K562 (cell line): ENCODE measurements at regions not wholly inside any gene's neighbourhood (a gene's known extent, or its start where the extent isn't known, plus 50 kb on each side); places are given as distances from the start of the nearest gene placed in this dataset.

ENCODE experiments used
- ATAC-seq: fragments of 200-7000 bp; cut with Tn5 transposase; 3 replicates; pipeline ENCODE4 v1.9.1; 2020; ENCODE audit warnings: moderate library complexity
- BruUV-seq: library from RNA; stranded (reverse); fragments of 400-500 nt; replicated peaks from 2 replicates; lab custom pipeline; 2021; lab: Mats Ljungman, UMichigan
- CTCF ChIA-PET: fragments of 300-600 bp; formaldehyde crosslinking; extraction: SDS; loops from one replicate; lab custom pipeline; 2021; ENCODE audit warnings: low intra/inter-chr PET ratio; lab: Yijun Ruan, JAX
- POLR2A ChIA-PET: fragments of 300-600, 350-650 bp; sonication (Branson Sonifier 250); formaldehyde crosslinking; extraction: SDS; loops from one replicate; lab custom pipeline; 2021; ENCODE audit warnings: antibody characterized with exemption, inconsistent platforms; lab: Yijun Ruan, JAX
- DNase-seq, 4 experiments: peaks; one replicate each; pipeline versions ENCODE4 v3.0.0 to v3.0.0-alpha.2; 2011 to 2018; ENCODE audit warnings: low spot score in 3 of 4, mixed read lengths in 3 of 4; ENCODE audit errors: extremely low read depth in 1 of 4
- FAIRE-seq: peaks from 2 replicates; lab custom pipeline; 2011; peaks lifted over from hg19 to GRCh38; lab: Jason Lieb, UNC
- H2AFZ ChIP-seq: 2 replicates; pipeline ENCODE4 v1.6.0; 2011; ENCODE audit warnings: low read depth, low read length, control low read depth, inconsistent platforms
- H3K27ac ChIP-seq: fragments of 200-600 bp; 3 replicates; pipeline ENCODE4 v1.8.0; 2011; ENCODE audit warnings: low read depth, mild to moderate bottlenecking, control low read depth, inconsistent platforms, low read length, moderate library complexity, mixed read lengths; ENCODE audit errors: extremely low read depth
- H3K27me3 ChIP-seq, 2 experiments: fragments of 300-600 bp in 1 of 2; 2 replicates in 1 of 2; 3 replicates in 1 of 2; pipeline versions ENCODE4 v1.6.0 to v1.8.0; 2011; ENCODE audit warnings: inconsistent platforms in 2 of 2, low read length in 2 of 2, mild to moderate bottlenecking in 1 of 2, mixed read lengths in 1 of 2, moderate library complexity in 1 of 2; ENCODE audit not compliant: control insufficient read depth in 2 of 2, insufficient read depth in 2 of 2
- H3K36me3 ChIP-seq: fragments of 300-600 bp; 3 replicates; pipeline ENCODE4 v1.8.0; 2011; ENCODE audit warnings: mild to moderate bottlenecking, low read length, inconsistent platforms; ENCODE audit not compliant: control insufficient read depth, insufficient read depth
- H3K4me1 ChIP-seq, 2 experiments: fragments of 200-600 bp in 1 of 2; replicated peaks in 1 of 2; 2 replicates in 1 of 2; 3 replicates in 1 of 2; pipeline versions ENCODE4 v1.5.1 to v1.8.0; 2011; ENCODE audit warnings: inconsistent platforms in 2 of 2, low read length in 2 of 2, mild to moderate bottlenecking in 1 of 2, mixed read lengths in 1 of 2, moderate library complexity in 1 of 2; ENCODE audit not compliant: control insufficient read depth in 2 of 2, insufficient read depth in 2 of 2
- H3K4me2 ChIP-seq: 2 replicates; pipeline ENCODE4 v1.6.1; 2011; ENCODE audit warnings: low read length, control low read depth, inconsistent platforms, mixed read lengths; ENCODE audit not compliant: insufficient read depth
- H3K4me3 ChIP-seq: fragments of 200-600 bp; sonication (generic), shearing (Covaris generic); 2 replicates; pipeline ENCODE4 v1.5.1; 2016; ENCODE audit warnings: control low read depth, inconsistent platforms
- H3K79me2 ChIP-seq: fragments of 200-600 bp; 3 replicates; pipeline ENCODE4 v1.8.0; 2011; ENCODE audit warnings: low read length, inconsistent platforms; ENCODE audit not compliant: control insufficient read depth, insufficient read depth
- H3K9ac ChIP-seq, 2 experiments: 2 replicates each; pipeline versions ENCODE4 v1.6.0 to v1.6.1; 2011; ENCODE audit warnings: low read depth in 2 of 2, low read length in 2 of 2, control low read depth in 1 of 2, inconsistent platforms in 1 of 2, mild to moderate bottlenecking in 1 of 2, mixed read lengths in 1 of 2; ENCODE audit not compliant: insufficient read depth in 1 of 2
- H3K9me1 ChIP-seq: one replicate; pipeline ENCODE4 v1.6.0; 2011; ENCODE audit warnings: inconsistent platforms, mild to moderate bottlenecking, low read length, moderate library complexity; ENCODE audit not compliant: control insufficient read depth, insufficient read depth
- H3K9me3 ChIP-seq: replicated peaks from 2 replicates; pipeline ENCODE4 v1.5.1; 2011; ENCODE audit warnings: low read depth, low read length, inconsistent platforms; ENCODE audit not compliant: control insufficient read depth, insufficient read depth
- H4K20me1 ChIP-seq: replicated peaks from 2 replicates; pipeline ENCODE4 v1.6.1; 2011; ENCODE audit warnings: low read length, inconsistent platforms, mixed read lengths; ENCODE audit not compliant: control insufficient read depth, insufficient read depth
- CBX3 ChIP-seq, 2 experiments: IDR thresholded peaks; 1 replicate in 1 of 2; 2 replicates in 1 of 2; pipeline ENCODE4 v1.6.1; 2012; ENCODE audit warnings: inconsistent platforms in 2 of 2, low read length in 2 of 2, borderline replicate concordance in 1 of 2, control low read depth in 1 of 2
- CGGBP1 ChIP-seq: fragments of 250-450 bp; sonication (Bioruptor Pico); IDR thresholded peaks from 2 replicates; pipeline ENCODE4 v1.9.0; 2021; ENCODE audit warnings: mild to moderate bottlenecking
- GATAD2A ChIP-seq: fragments of 450-650 bp; IDR thresholded peaks from 2 replicates; pipeline ENCODE4 v1.6.1; 2017
- HDGF ChIP-seq: fragments of 450-650 bp; IDR thresholded peaks from 2 replicates; pipeline ENCODE4 v1.6.1; 2016
- HNRNPUL1 ChIP-seq: fragments of 200-400 bp; formaldehyde crosslinking; IDR thresholded peaks from 2 replicates; pipeline ENCODE4 v1.6.1; 2017; ENCODE audit warnings: low read length
- MCM2 ChIP-seq: fragments of 450-650 bp; IDR thresholded peaks from 2 replicates; pipeline ENCODE4 v1.6.1; 2017; ENCODE audit warnings: low read depth, mild to moderate bottlenecking
- MIER1 ChIP-seq: fragments of 450-650 bp; IDR thresholded peaks from 2 replicates; pipeline ENCODE4 v1.6.1; 2016; ENCODE audit warnings: antibody characterized with exemption, mild to moderate bottlenecking, low read depth
- NUFIP1 ChIP-seq: fragments of 450-650 bp; IDR thresholded peaks from 2 replicates; pipeline ENCODE4 v1.6.1; 2018; ENCODE audit not compliant: partially characterized antibody
- PTRF ChIP-seq: fragments of 450-650 bp; IDR thresholded peaks from 2 replicates; pipeline ENCODE4 v1.6.1; 2016; ENCODE audit warnings: mild to moderate bottlenecking, missing genetic modification characterization, missing compliant biosample characterization
- RFX1 ChIP-seq: fragments of 450-650 bp; IDR thresholded peaks from 2 replicates; pipeline ENCODE4 v1.6.1; 2016; ENCODE audit warnings: mild to moderate bottlenecking, moderate library complexity
- SMARCC2 ChIP-seq: fragments of 450-650 bp; IDR thresholded peaks from 2 replicates; pipeline ENCODE4 v1.6.1; 2017; ENCODE audit warnings: antibody characterized with exemption, moderate library complexity, mild to moderate bottlenecking, low read depth
- THRAP3 ChIP-seq: fragments of 450-650 bp; IDR thresholded peaks from 2 replicates; pipeline ENCODE4 v1.6.1; 2016; ENCODE audit warnings: mild to moderate bottlenecking, inconsistent platforms, borderline replicate concordance
- ZBED1 ChIP-seq: IDR thresholded peaks from 2 replicates; pipeline ENCODE4 v1.6.1; 2014
- ZNF347 ChIP-seq: fragments of 450-650 bp; formaldehyde crosslinking; IDR thresholded peaks from 2 replicates; pipeline ENCODE4 v1.4.0; 2020; ENCODE audit warnings: low read depth, mild to moderate bottlenecking, moderate library complexity
- ZNF655 ChIP-seq: fragments of 250-450 bp; sonication (Bioruptor Pico); IDR thresholded peaks from 2 replicates; pipeline ENCODE4 v1.5.0; 2021
- ZSCAN32 ChIP-seq: fragments of 450-650 bp; formaldehyde crosslinking; IDR thresholded peaks from 2 replicates; pipeline ENCODE4 v1.4.0; 2020; ENCODE audit warnings: mild to moderate bottlenecking, moderate library complexity
- WGBS: fragments of 100-300 bp; shearing (Covaris generic); methylation state at CpG from one replicate; pipeline ENCODE4 v1.1.6; 2016; ENCODE audit warnings: low coverage, mixed read lengths; ENCODE audit not compliant: insufficient coverage; ENCODE audit errors: missing lambda C conversion rate; 5-methylcytosine and 5-hydroxymethylcytosine counted together
- in situ Hi-C: fragments of 300-500 bp; cut with MboI; formaldehyde crosslinking; loops from 4 replicates; pipeline ENCODE4 v1.15.0; 2018; ENCODE audit warnings: inconsistent platforms, mixed read lengths
- intact Hi-C: fragments of 100-400 bp; cut with micrococcal nuclease; formaldehyde crosslinking; loops from 2 replicates; pipeline ENCODE4 v1.14.2; 2022

- Histone ChIP-seq H3K27ac (no peak overlapping the region), H3K79me2 (no peaks in the 10 kb centered on the region), H3K4me2 (no peak overlapping the region), H4K20me1 (no peaks in the 10 kb centered on the region), H2AFZ (no peak overlapping the region), H3K4me1 (no peaks in the 10 kb centered on the region), H3K9ac (no peak overlapping the region), H3K9me1 (no peaks in the 10 kb centered on the region), H3K9me3 (no peaks in the 10 kb centered on the region), H3K36me3 (no peaks in the 10 kb centered on the region), H3K4me3 (no peak overlapping the region), H3K27me3 (no peaks in the 10 kb centered on the region)
- DNase-seq (no peak), FAIRE-seq (no peak), ATAC-seq (no peak)
- TF ChIP-seq CBX3 (IDR thresholded peaks at IDR 0.05; ENCODE audit: borderline replicate concordance in 1 of 2, low read length in 2 of 2) = no peak
- TF ChIP-seq RFX1 = no peak
- TF ChIP-seq CGGBP1 (CRISPR knock-in tag) = no peak
- TF ChIP-seq PTRF (tag) = no peak
- no peak for TF ChIP-seq ZSCAN32 (CRISPR knock-in tag)
- TF ChIP-seq MIER1 = no peak
- TF ChIP-seq ZNF655 (CRISPR knock-in tag) = no peak
- TF ChIP-seq MCM2 = no peak
- no peak for TF ChIP-seq ZBED1
- TF ChIP-seq THRAP3 = no peak
- no peak for TF ChIP-seq HNRNPUL1
- TF ChIP-seq HDGF = no peak
- TF ChIP-seq ZNF347 (CRISPR knock-in tag) = no peak
- TF ChIP-seq NUFIP1 = no peak
- no peak for TF ChIP-seq GATAD2A
- TF ChIP-seq SMARCC2 = no peak
- WGBS = 0% methylated on average over 3 of the region's 3 CpGs
- CTCF ChIA-PET = no interaction called here
- POLR2A ChIA-PET = no interaction called here
- in situ Hi-C loops = no loop called here
- intact Hi-C loops = no loop called here
- no TSS peak for BruUV-seq
These were observed 503.9 kb downstream of the IRS1 start for GRCh38 chr2:226295681-226296080.
